ENCODE measurements at regions not wholly inside any gene's neighbourhood (a gene's known extent, or its start where the extent isn't known, plus 50 kb on each side); places are given as distances from the start of the nearest gene placed in this dataset.
"Not testable (repeated sequence)": the region's sequence is repeated elsewhere in the genome, so short reads cannot be mapped to it uniquely, and the experiment has no call there.

GRCh38 chr2:16962505-16962904 is 296.9 kb upstream of the CYRIA start:
- DNase-seq (ENCODE audit: low spot score): no peak

- DNase-seq (ENCODE audit: low spot score): no peak
Measured at GRCh38 chr2:16960579-16960978, 294.9 kb upstream of the CYRIA start.

- no peak for DNase-seq (ENCODE audit: low spot score)
Measured at GRCh38 chr2:16958266-16958665, 292.6 kb upstream of the CYRIA start.

- DNase-seq (ENCODE audit: low spot score): no peak
Measured at GRCh38 chr2:16952805-16953204, 287.2 kb upstream of the CYRIA start.

GRCh38 chr2:16952368-16952767 is 286.7 kb upstream of the CYRIA start:
- no peak for DNase-seq (ENCODE audit: low spot score)

- no peak for DNase-seq (ENCODE audit: low spot score)
Measured at GRCh38 chr2:16950436-16950835, 284.8 kb upstream of the CYRIA start.

GRCh38 chr2:16948710-16949109 is 283.1 kb upstream of the CYRIA start:
- DNase-seq (ENCODE audit: low spot score): no peak

GRCh38 chr2:16948053-16948452 is 282.4 kb upstream of the CYRIA start:
- no peak for DNase-seq (ENCODE audit: low spot score)

- no peak for DNase-seq (ENCODE audit: low spot score)
Measured at GRCh38 chr2:16943279-16943958, 277.8 kb upstream of the CYRIA start.

- no peak for DNase-seq (ENCODE audit: low spot score)
Measured at GRCh38 chr2:16940214-16940613, 274.6 kb upstream of the CYRIA start.

- DNase-seq (ENCODE audit: low spot score): no peak
Measured at GRCh38 chr2:16939771-16940170, 274.1 kb upstream of the CYRIA start.

GRCh38 chr2:16933355-16933754 is 267.7 kb upstream of the CYRIA start:
- no peak for DNase-seq (ENCODE audit: low spot score)

GRCh38 chr2:16932826-16933225 is 267.2 kb upstream of the CYRIA start:
- no peak for DNase-seq (ENCODE audit: low spot score)

GRCh38 chr2:16931441-16931840 is 265.8 kb upstream of the CYRIA start:
- no peak for DNase-seq (ENCODE audit: low spot score)

- DNase-seq (ENCODE audit: low spot score): no peak
Measured at GRCh38 chr2:16927398-16927797, 261.8 kb upstream of the CYRIA start.

- DNase-seq (ENCODE audit: low spot score): no peak
Measured at GRCh38 chr2:16925145-16925544, 259.5 kb upstream of the CYRIA start.

- DNase-seq (ENCODE audit: low spot score): not testable (repeated sequence)
Measured at GRCh38 chr2:16915341-16915755, 249.7 kb upstream of the CYRIA start.

- no peak for DNase-seq (ENCODE audit: low spot score)
Measured at GRCh38 chr2:16911746-16912145, 246.1 kb upstream of the CYRIA start.

- DNase-seq (ENCODE audit: low spot score): no peak
Measured at GRCh38 chr2:16908656-16909055, 243.0 kb upstream of the CYRIA start.

- no peak for DNase-seq (ENCODE audit: low spot score)
Measured at GRCh38 chr2:16907645-16908282, 242.1 kb upstream of the CYRIA start.

- not testable (repeated sequence) for DNase-seq (ENCODE audit: low spot score)
Measured at GRCh38 chr2:16905325-16905724, 239.7 kb upstream of the CYRIA start.

GRCh38 chr2:16900405-16901025 is 234.9 kb upstream of the CYRIA start:
- no peak for DNase-seq (ENCODE audit: low spot score)

- DNase-seq (ENCODE audit: low spot score): no peak
Measured at GRCh38 chr2:16899958-16900357, 234.3 kb upstream of the CYRIA start.

GRCh38 chr2:16890081-16890480 is 224.4 kb upstream of the CYRIA start:
- no peak for DNase-seq (ENCODE audit: low spot score)
